GM21529 (cell line): ENCODE measurements at regions not wholly inside any gene's neighbourhood (a gene's known extent, or its start where the extent isn't known, plus 50 kb on each side); places are given as distances from the start of the nearest gene placed in this dataset.
"Not testable (repeated sequence)": the region's sequence is repeated elsewhere in the genome, so short reads cannot be mapped to it uniquely, and the experiment has no call there.

Source experiments
- ATAC-seq: cut with Tn5 transposase; IDR thresholded peaks from one replicate; pipeline ENCODE4 v1.9.1; 2021; ENCODE audit not compliant: unreplicated experiment

DNA sequence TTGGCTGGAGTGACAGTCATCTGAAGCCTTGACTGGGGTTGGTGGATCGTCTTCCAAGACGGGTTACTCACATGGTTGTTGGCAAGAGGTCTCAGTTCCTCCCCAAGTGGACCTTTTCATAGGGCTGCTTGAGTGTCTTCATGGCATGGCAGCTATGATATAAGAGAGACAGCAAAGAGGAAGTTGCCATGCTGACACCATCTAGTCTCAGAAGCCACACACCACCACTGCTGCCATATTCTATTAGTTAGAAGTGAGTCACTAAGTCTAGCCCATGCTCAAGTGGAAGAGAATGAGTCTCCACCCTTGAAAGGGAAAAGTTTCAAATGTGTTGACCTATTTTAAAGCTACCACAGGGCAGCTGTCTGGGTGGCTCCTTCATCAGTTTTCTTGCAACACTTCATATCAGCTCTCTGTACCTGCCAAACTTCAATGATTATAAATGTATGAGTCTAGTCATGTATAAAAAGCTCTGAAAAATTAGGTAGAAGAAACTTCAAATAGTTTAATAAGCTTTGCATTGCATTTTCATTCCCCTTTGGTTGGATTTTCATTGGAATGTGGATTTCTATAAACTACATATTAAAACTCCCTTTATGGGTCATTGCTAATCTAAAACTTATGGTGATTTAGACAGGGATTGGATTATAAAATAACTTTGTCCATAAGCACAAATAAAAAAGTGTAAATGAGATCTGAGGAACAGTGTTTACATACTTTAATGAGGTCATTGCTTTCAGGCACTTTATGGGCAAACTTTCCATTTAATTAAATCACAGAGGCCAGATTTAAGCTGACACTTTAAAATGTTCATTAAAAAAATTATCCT, 68.0 kb upstream of the ATXN3L start:
- no peak for ATAC-seq

DNA sequence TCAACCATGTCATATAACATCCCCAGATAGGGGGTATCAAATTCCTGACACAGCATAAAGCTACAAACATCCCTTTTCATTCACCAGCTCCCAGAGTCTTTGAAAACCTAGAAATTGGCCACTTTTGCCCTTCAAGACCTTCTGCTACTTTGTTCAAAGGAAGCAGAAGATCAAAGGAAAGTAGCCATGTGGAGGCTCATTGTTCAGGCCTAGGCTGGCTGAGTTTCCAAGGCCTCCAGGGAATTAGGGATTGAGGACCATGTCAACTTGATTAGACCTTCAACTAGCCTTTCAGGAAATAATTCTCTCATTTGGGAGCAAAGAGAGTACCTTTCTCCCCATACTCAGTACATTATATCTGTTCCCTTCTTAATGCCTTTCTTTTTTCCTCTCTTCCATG, 66.8 kb upstream of the ATXN3L start:
- ATAC-seq, result no peak

- no peak for ATAC-seq
These were observed 66.2 kb upstream of the ATXN3L start for GRCh38 chrX:13386092-13386491.

DNA sequence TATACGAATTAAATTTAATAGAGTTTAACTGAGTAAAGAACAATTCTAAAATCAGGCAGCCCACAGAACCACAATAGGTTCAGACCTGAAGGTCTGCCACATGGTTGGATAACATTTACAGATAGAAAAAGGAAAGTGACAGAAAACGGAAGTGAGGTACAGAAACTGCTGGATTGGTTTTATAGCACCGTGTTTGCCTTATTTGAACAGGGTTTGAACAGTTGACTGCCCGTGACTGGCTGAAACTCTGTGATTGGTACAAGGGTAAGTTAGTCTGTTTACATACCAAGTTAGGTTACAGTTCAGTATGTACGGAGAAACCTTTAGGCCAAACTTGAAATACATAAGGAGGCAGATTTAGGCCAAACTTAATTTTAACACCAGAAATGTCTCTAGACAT, 64.1 kb upstream of the ATXN3L start:
- no peak for ATAC-seq

DNA sequence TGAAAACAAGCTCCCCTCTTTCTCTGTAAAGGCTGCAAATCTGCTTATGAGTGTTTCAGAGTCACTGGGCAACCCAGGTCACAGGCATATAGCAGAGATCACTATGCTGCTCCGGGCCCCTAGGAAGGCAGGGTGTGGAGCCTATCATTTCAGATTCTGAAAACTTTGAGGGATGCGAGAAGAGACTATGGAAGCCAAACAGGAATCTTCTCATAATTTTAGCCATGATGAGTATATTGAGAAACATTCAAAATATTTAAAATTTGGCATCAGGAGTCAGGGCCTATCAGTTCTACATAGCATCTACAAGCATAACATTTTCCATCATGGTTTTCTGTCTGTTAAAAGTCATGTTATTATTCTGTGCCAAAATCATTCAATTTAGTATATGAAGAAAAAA, 61.7 kb upstream of the ATXN3L start:
- ATAC-seq, result no peak

- ATAC-seq, result no peak
These were observed 60.4 kb upstream of the ATXN3L start for GRCh38 chrX:13380211-13380610.

GRCh38 chrX:13378562-13379518, 59.0 kb upstream of the ATXN3L start:
- ATAC-seq, result not testable (repeated sequence)

DNA sequence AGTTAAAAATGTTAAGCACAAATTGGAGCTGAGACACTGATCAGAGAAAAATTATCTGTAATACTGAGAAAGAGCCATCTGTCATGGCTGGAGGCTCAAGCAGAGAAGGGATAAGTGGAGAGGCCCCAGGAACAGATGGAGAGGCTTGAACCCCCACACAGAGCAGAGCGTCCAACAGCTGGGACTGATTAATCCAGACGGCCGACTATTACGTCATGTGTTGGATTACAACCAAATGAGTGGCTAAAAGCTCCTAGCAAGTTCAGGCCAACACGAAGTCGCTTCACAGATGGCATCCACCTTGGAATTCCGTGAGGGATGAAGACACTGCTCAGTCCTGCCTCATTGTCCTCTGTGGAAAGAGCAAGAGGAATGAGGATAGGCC, 57.7 kb upstream of the ATXN3L start:
- no peak for ATAC-seq

- ATAC-seq, result no peak
These were observed 57.1 kb upstream of the ATXN3L start for GRCh38 chrX:13376857-13377549.

DNA sequence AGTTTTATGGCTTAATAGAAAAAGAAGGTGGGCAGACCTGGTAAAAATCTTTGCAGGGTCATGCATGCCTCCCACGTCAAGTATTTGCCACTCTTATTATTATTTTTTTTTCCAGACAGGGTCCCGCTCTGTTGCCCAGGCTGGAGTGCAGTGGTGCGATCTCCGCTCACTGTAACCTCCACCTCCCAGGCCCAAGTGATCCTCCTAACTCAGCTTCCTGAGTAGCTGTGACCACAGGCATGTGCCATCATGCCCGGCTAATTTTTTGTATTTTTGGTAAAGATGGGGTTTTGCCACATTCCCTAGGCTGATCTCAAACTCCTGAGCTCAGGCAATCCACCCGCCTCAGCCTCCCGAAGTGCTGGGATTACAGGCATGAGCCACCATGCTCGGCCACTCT, 55.7 kb upstream of the ATXN3L start:
- ATAC-seq, result not testable (repeated sequence)

GRCh38 chrX:13374364-13374763, 54.5 kb upstream of the ATXN3L start:
- no peak for ATAC-seq

- ATAC-seq, result no peak
These were observed 53.8 kb upstream of the ATXN3L start for GRCh38 chrX:13373431-13374187.

DNA sequence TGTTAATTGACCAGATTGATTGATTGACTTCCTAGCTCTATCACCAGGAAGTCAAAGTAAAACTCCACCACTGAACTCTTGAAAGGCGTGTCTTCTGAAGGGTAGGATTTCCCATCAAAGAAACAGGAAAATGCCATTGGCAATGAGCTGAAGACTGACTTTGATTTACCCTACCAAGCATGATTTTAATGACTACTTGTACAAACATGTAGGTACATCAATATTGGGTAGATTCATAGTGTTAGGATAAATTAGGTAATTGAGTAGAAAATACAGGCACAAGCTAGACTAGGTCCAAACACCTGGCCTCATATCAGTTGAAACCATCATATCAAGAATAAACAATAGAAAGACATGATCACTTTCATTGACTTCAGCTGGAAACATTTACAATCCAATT, 53.2 kb upstream of the ATXN3L start:
- ATAC-seq, result no peak

DNA sequence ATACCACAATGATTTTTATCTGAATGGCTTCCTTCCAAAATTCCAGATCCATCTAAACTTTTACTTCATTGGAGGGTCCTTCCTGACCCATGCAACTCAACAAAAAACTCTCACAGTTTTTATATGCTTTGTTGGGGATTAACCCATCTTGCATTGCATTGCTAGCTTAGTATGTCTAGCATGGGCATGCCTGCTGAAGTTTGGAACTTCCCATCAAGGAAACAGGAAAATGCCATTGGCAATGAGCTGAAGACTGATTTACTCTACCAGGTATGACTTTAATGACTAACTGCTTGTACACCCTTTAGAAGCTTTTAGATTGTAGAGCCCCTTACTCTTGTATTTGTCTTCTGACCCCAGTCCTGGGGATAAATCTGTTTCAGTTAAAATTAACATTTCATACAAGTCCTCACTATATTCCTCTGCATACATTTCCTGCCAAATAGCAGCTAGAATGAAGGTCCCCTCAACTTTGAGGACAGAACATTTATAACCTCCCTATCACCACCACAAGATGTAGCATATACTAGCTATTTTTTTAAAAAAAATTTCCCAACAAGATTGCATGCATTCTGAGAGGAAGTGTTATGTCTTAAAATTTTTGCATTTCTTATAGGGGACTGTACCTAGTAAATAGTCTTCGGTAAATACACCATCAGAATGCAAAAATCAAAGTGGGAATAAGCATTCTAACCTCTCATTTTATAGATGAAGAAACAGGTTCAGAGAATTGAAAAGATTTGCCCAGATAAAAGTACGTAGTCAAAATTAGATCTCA, 52.5 kb upstream of the ATXN3L start:
- no peak for ATAC-seq

- ATAC-seq, result no peak
These were observed 51.3 kb upstream of the ATXN3L start for GRCh38 chrX:13371186-13371585.

DNA sequence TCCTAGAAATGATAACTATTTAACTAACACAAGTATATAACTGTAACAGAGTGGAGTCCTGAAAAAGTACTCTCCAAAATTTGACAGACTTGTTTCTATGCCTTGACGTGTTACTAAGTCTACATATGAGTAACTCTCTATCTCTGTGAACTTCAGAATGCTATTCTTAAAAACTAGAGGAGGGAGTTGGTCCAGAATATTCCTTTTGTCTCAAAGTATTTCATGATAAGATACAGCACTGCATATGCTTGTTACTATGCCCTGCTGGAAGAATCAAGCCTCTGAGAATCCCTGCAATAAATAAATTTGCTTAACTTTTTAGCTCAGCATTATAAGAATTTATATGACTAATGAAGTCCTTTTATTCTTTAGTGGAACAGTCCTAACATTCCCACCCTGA, 50.9 kb upstream of the ATXN3L start:
- no peak for ATAC-seq
